ENCODE measurements at regions not wholly inside any gene's neighbourhood (a gene's known extent, or its start where the extent isn't known, plus 50 kb on each side); places are given as distances from the start of the nearest gene placed in this dataset.

DNA sequence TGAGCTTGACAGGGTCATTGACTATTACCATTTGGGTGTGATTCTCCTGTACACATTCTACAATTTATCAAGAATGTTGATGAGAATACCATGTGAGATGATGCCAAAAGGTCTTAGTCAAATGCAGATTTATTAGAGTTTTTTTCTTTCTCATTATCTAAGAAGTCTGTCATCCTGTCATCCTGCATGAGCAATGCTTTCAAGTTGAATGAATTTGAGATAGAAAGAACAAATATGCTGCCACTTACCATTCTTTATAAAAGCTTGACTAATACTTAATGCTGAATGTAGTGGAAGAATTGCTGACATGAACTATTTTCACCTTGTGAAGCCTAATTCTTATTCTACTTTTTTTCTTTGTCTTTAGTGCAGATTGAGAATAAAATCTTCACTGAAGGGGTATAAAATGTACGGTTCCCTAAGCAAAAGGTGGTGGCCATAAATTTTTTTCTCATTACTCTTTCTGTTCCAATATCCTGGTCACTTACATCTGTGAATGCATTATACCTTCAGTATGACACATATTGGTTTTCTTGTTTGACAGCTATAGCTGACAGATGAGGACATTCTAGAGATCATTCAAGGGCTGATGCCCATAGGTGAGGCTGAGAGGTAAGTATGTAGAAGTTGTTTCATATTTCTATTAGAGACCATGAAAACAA, 1434.7 kb downstream of the SLITRK1 start:
- no peaks in the 10 kb centered on the region for H3K4me1 ChIP-seq
- WGBS, 2 donors: 74 to 82% methylated on average over 1 of the region's 1 CpG
- intact Hi-C loops (cut with DNase I): no loop called here

DNA sequence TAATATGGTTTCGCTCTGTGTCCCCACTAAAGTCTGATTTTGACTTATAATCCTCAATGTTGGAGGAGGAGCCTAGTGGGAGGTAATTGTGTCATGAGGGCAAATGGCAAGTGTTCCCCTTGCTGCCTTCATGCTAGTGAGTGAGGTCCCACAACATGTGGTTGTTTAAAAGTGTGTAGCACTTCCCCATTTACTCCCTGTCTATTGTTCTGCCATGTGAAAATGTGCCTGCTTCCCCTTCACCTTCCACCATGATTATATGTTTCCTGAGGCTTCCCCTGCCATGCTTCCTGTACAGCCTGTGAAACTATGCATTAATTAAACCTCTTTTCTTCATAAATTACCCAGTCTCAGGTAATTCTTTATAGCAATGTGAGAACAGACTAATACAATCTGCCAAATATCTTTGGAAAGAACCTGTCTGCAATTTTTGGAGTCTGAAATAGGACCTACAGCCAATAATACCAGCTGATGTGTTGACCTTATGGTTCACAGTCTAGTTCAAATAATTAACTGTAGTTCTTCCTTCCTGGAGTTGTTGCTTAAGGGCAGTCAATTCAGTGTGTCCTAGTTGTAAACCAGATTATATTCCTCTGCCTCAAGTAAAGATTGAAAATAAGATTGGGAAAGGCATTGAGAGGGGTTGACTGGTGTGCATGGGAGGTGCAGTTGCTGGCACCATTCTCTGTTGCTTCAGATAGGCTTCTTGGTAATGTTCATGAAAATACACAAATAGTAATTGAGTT, 1442.9 kb downstream of the SLITRK1 start:
- no peak overlapping the region for H3K27ac ChIP-seq
- 0 to 23% methylated on average over 1 of the region's 1 CpG for WGBS, 2 donors
- intact Hi-C loops (cut with DNase I): no loop called here
- no peaks in the 10 kb centered on the region for H3K9me3 ChIP-seq
- DNase-seq: no peak
- H3K4me1 ChIP-seq: no peaks in the 10 kb centered on the region
- H3K27me3 ChIP-seq: no peaks in the 10 kb centered on the region
- H3K4me3 ChIP-seq: no peak overlapping the region
- H3K36me3 ChIP-seq: no peaks in the 10 kb centered on the region
- TF ChIP-seq, protein P1, sequence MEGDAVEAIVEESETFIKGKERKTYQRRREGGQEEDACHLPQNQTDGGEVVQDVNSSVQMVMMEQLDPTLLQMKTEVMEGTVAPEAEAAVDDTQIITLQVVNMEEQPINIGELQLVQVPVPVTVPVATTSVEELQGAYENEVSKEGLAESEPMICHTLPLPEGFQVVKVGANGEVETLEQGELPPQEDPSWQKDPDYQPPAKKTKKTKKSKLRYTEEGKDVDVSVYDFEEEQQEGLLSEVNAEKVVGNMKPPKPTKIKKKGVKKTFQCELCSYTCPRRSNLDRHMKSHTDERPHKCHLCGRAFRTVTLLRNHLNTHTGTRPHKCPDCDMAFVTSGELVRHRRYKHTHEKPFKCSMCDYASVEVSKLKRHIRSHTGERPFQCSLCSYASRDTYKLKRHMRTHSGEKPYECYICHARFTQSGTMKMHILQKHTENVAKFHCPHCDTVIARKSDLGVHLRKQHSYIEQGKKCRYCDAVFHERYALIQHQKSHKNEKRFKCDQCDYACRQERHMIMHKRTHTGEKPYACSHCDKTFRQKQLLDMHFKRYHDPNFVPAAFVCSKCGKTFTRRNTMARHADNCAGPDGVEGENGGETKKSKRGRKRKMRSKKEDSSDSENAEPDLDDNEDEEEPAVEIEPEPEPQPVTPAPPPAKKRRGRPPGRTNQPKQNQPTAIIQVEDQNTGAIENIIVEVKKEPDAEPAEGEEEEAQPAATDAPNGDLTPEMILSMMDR (IDR thresholded peaks at IDR 0.05): no peak
- TF ChIP-seq POLR2AphosphoS5 (IDR thresholded peaks at IDR 0.05) (no peak), POLR2A (IDR thresholded peaks at IDR 0.05) (no peak), EP300 (IDR thresholded peaks at IDR 0.05) (no peak)

More for the DNA sequence above, 1434.7 kb downstream of the SLITRK1 start:
- no peak for TF ChIP-seq POLR2A (IDR thresholded peaks at IDR 0.05)
- no peak for TF ChIP-seq POLR2AphosphoS5 (IDR thresholded peaks at IDR 0.05)
- no peak for TF ChIP-seq EP300 (IDR thresholded peaks at IDR 0.05)
- TF ChIP-seq, protein P1 (IDR thresholded peaks at IDR 0.05): no peak
- H3K9me3 ChIP-seq: peaks cover 0 to 1% (median 0%) of the 10 kb centered on the region in 4 donors
- DNase-seq: no peak
- H3K27ac ChIP-seq: no peak overlapping the region
- no peak overlapping the region for H3K4me3 ChIP-seq
- no peaks in the 10 kb centered on the region for H3K27me3 ChIP-seq
- H3K36me3 ChIP-seq: no peaks in the 10 kb centered on the region

DNA sequence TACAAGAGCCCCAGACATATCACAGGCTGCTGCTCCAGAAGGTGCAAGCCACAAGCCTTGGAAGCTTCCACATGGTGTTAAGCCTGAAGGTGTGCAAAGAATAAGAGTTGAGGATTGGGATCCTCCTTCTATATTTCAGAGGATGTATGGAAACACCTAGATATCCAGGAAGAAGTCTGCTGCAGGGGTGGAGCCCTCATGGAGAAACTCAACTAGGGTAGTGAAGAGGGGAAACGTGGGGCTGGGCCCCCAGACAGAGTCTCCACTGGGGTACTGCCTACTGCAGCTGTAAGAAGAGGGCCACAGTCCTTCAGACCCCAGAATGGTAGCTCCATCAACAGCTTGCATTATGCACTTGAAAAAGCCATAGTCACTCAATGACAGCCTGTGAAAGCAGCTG, 1444.0 kb downstream of the SLITRK1 start:
- H3K9me3 ChIP-seq: no peaks in the 10 kb centered on the region
- no peak overlapping the region for H3K27ac ChIP-seq
- no peaks in the 10 kb centered on the region for H3K36me3 ChIP-seq
- DNase-seq: no peak
- intact Hi-C loops (cut with DNase I): no loop called here
- no peaks in the 10 kb centered on the region for H3K4me1 ChIP-seq
- H3K4me3 ChIP-seq: no peak overlapping the region
- 13 to 52% methylated on average over 1 of the region's 1 CpG for WGBS, 2 donors
- no peaks in the 10 kb centered on the region for H3K27me3 ChIP-seq
- TF ChIP-seq POLR2A (IDR thresholded peaks at IDR 0.05) (no peak), EP300 (IDR thresholded peaks at IDR 0.05) (no peak), POLR2AphosphoS5 (IDR thresholded peaks at IDR 0.05) (no peak)
- TF ChIP-seq, protein P1 (IDR thresholded peaks at IDR 0.05): no peak

DNA sequence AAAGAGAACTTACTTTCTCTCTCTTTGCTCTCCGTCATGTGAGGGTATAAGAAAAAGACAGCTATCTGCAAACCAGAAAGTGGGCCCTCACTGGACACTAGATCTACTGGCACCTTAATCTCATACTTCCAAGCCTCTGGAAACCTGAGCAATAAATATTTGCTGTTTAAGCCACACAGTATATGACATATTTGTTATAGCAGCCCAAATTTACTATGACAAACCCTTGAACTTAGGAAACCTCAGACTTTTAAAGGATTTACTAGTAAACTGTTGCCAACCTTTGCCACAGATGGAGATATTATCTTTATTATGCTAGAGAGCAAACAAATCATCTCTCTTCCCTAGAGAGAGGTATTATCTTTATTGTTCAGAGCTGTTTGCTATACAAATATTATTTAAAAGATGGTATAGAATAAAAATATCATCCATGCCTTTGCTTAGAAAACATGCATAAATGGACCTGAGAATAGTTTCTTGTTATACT, 1446.1 kb downstream of the SLITRK1 start:
- Histone ChIP-seq H3K9me3 (no peaks in the 10 kb centered on the region), H3K4me3 (no peak overlapping the region), H3K27me3 (no peaks in the 10 kb centered on the region), H3K4me1 (no peaks in the 10 kb centered on the region), H3K27ac (no peak overlapping the region), H3K36me3 (no peaks in the 10 kb centered on the region)
- intact Hi-C loops (cut with DNase I): no loop called here
- no peak for DNase-seq
- 58 to 80% methylated on average over 1 of the region's 1 CpG for WGBS, 2 donors
- TF ChIP-seq POLR2AphosphoS5 (IDR thresholded peaks at IDR 0.05): no peak
- TF ChIP-seq POLR2A (IDR thresholded peaks at IDR 0.05): no peak
- TF ChIP-seq, protein P1 (IDR thresholded peaks at IDR 0.05): no peak
- TF ChIP-seq EP300 (IDR thresholded peaks at IDR 0.05): no peak

All from sigmoid colon (tissue), 6 donors.